Testis (tissue), 2 donors: ENCODE measurements at regions not wholly inside any gene's neighbourhood (a gene's known extent, or its start where the extent isn't known, plus 50 kb on each side); places are given as distances from the start of the nearest gene placed in this dataset.

Experiments
- DNase-seq: peaks from one replicate; pipeline ENCODE4 v3.0.0-alpha.2; 2019
- H3K27ac ChIP-seq, 2 donors: fragments of 200-600 bp; sonication (generic); one replicate each; pipeline ENCODE4 v1.5.1; 2019
- H3K27me3 ChIP-seq: fragments of 200-600 bp; sonication (generic); one replicate; pipeline ENCODE4 v1.5.1; 2019
- H3K36me3 ChIP-seq: fragments of 200-600 bp; sonication (generic); one replicate; pipeline ENCODE4 v1.5.1; 2017; ENCODE audit warnings: low read depth; ENCODE audit errors: missing control alignments
- H3K4me1 ChIP-seq: fragments of 200-600 bp; sonication (generic); one replicate; pipeline ENCODE4 v1.5.1; 2019
- H3K4me3 ChIP-seq, 2 donors: fragments of 200-600 bp; sonication (generic); one replicate each; pipeline ENCODE4 v1.5.1; 2017 to 2019
- H3K9me3 ChIP-seq: fragments of 200-600 bp; sonication (generic); one replicate; pipeline ENCODE4 v1.5.1; 2017
- POLR2A ChIP-seq: fragments of 450-650 bp; IDR thresholded peaks from one replicate; pipeline ENCODE4 v1.6.1; 2017; ENCODE audit warnings: antibody characterized with exemption, mild to moderate bottlenecking, moderate library complexity
- WGBS, 2 donors: methylation state at CpG; one replicate each; pipeline ENCODE4 v1.1.5; 2018; 5-methylcytosine and 5-hydroxymethylcytosine counted together
- intact Hi-C: fragments of 100-400 bp; cut with DNase I; formaldehyde crosslinking; loops from one replicate; pipeline ENCODE4 v1.15.1; 2023; ENCODE audit warnings: low total_unique reads
- TF ChIP-seq, protein P1 (sequence below), 3 experiments: fragments of 450-650 bp in 2 of 3; fragments of 200-600 bp in 1 of 3; sonication (generic) in 1 of 3; IDR thresholded peaks; one replicate each; pipeline ENCODE4 v1.5.1; 2016 to 2019; ENCODE audit warnings: antibody characterized with exemption in 3 of 3, mild to moderate bottlenecking in 2 of 3, moderate library complexity in 1 of 3

DNA sequence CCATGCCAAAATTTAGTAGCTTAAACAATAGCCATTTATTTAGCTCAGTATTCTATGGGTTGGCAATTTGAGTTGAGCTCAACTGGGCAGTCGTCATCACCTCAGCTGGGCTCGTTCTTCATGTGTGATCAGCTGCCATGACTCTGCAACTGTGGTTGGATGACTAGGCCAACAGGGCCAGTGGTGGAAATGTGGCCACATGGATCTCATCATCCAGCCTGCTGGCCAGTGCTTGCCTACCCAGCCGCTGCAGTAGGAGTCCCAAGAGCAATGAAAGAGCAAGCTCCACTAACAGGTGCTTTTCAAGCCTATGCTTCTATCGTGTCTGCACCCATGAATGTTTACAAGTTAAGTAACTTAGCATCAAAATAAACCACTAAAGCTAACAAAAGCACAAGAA is 158.0 kb downstream of the ATPSCKMT start:
- TF ChIP-seq POLR2A: no peak
- TF ChIP-seq, protein P1, sequence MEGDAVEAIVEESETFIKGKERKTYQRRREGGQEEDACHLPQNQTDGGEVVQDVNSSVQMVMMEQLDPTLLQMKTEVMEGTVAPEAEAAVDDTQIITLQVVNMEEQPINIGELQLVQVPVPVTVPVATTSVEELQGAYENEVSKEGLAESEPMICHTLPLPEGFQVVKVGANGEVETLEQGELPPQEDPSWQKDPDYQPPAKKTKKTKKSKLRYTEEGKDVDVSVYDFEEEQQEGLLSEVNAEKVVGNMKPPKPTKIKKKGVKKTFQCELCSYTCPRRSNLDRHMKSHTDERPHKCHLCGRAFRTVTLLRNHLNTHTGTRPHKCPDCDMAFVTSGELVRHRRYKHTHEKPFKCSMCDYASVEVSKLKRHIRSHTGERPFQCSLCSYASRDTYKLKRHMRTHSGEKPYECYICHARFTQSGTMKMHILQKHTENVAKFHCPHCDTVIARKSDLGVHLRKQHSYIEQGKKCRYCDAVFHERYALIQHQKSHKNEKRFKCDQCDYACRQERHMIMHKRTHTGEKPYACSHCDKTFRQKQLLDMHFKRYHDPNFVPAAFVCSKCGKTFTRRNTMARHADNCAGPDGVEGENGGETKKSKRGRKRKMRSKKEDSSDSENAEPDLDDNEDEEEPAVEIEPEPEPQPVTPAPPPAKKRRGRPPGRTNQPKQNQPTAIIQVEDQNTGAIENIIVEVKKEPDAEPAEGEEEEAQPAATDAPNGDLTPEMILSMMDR (IDR thresholded peaks at IDR 0.05): no peak
- no peaks in the 10 kb centered on the region for H3K9me3 ChIP-seq
- no peaks in the 10 kb centered on the region for H3K4me1 ChIP-seq
- intact Hi-C loops: loop anchor here (10.0 kb wide), 1 partner anchor 383 kb away; no protein-coding TSS in a partner anchor
- no peak for DNase-seq
- 66 to 69% methylated on average over 4 of the region's 4 CpGs for WGBS, 2 donors
- H3K4me3 ChIP-seq: no peak overlapping the region
- no peaks in the 10 kb centered on the region for H3K36me3 ChIP-seq
- no peaks in the 10 kb centered on the region for H3K27me3 ChIP-seq
- H3K27ac ChIP-seq: no peak overlapping the region

DNA sequence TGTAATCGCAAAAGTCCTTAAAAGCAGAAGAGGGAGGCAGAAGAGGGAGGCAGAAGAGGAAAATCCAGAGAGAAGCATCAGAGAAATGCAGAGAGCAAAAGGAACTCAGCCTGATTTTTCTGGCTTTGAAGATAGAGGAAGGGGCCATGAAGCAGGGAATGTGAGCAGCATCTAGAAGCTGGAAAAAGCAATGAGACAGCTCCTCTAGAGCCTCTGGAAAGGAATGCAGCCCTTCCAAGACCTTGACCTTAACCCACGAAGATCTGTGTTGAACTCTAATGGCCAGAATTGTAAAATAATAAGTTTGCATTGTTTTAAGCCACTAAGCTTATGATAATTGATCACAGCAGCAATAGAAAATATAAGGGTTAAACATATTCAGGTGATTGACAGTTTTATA is 159.6 kb downstream of the ATPSCKMT start:
- no peak for DNase-seq
- Histone ChIP-seq H3K27ac (no peak overlapping the region), H3K4me1 (no peaks in the 10 kb centered on the region), H3K36me3 (no peaks in the 10 kb centered on the region), H3K27me3 (no peaks in the 10 kb centered on the region), H3K9me3 (no peaks in the 10 kb centered on the region), H3K4me3 (no peak overlapping the region)
- TF ChIP-seq POLR2A: no peak
- TF ChIP-seq, protein P1 (IDR thresholded peaks at IDR 0.05): no peak
- intact Hi-C loops: loop anchor here (10.0 kb wide), 1 partner anchor 385 kb away; no protein-coding TSS in a partner anchor
- 73 to 77% methylated on average over 2 of the region's 2 CpGs for WGBS, 2 donors

DNA sequence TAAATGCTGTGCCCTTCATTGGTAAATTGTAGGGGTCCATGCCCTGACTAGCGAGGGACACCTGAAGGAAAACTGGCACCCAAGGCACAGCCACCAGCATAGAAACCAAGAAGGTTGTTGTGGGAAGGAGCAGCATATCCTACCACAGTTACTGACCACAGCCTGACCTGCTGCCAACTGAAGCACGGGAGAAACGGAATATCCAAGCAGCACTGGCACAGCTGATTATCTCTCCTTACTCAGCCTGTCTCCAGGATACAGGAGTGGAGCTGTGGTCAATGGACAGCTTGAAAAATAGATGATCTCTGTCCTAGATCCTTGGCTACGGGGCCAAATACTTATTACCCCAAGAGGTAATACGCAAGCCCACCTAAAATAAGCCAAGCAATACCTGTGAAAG is 164.5 kb downstream of the ATPSCKMT start:
- no peaks in the 10 kb centered on the region for H3K27me3 ChIP-seq
- TF ChIP-seq POLR2A: no peak
- TF ChIP-seq, protein P1 (IDR thresholded peaks at IDR 0.05): no peak
- 72 to 89% methylated on average over 5 of the region's 5 CpGs for WGBS, 2 donors
- no peaks in the 10 kb centered on the region for H3K9me3 ChIP-seq
- H3K4me3 ChIP-seq: no peak overlapping the region
- no peak overlapping the region for H3K27ac ChIP-seq
- intact Hi-C loops: no loop called here
- no peaks in the 10 kb centered on the region for H3K36me3 ChIP-seq
- DNase-seq: no peak
- H3K4me1 ChIP-seq: no peaks in the 10 kb centered on the region

DNA sequence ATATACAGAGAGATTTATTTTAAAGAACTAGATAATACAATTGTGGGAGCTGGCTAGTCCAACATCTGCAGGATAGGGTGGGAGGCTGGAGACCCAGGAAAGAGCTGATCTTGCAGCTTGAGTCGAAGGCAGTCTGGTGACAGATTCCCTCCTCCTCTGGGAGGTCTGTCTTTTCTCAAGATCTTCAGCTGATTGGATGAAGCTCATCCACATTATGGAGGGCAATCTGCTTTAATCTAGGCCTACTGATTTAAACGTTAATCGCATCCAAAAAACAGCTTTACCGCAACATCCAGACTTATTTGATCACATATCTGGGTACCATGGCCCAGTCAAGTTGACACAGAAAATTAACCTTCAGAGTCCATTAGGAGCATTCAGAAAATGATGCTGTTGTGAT is 168.1 kb downstream of the ATPSCKMT start:
- H3K27ac ChIP-seq: no peak overlapping the region
- H3K4me1 ChIP-seq: no peaks in the 10 kb centered on the region
- intact Hi-C loops: no loop called here
- 71 to 79% methylated on average over 4 of the region's 4 CpGs for WGBS, 2 donors
- H3K36me3 ChIP-seq: no peaks in the 10 kb centered on the region
- H3K9me3 ChIP-seq: no peaks in the 10 kb centered on the region
- H3K27me3 ChIP-seq: no peaks in the 10 kb centered on the region
- no peak for DNase-seq
- no peak for TF ChIP-seq POLR2A
- TF ChIP-seq, protein P1 (IDR thresholded peaks at IDR 0.05): no peak
- H3K4me3 ChIP-seq: no peak overlapping the region

DNA sequence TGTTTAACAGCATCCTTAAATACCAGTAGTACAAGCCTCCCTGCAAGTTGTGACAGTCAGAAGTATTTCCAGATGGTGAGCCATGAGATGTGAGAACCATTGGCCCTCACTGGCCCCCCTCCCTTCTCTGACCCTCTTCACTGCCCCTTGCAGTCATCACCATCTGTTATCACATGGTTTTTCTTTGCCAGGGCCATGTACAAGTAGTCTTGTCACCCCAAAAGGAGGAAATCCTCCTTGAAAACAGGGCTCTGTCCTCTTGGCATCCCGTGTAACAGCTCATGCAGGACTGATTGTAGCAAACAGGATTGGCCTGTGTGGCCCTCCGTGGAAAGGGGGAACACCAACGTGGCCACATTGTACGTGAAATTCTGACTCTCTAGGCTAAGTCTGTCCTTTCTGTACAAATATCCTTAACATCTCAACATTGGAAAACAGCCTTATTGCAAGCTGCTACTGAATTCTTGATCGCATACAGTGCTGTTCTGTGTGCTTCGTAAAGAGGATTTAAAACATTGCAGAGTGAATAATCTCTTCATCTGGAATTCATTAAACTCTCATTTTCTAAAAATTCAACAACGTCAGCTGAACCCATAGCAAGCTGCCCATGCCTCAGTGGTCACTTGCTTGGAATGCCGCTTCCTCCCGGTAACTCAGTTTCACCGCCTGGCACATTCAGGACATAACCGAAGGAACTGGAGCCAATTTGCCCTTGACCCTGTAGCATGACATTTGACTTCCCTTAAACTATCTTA is 171.7 kb downstream of the ATPSCKMT start:
- 72 to 79% methylated on average over 11 of the region's 11 CpGs for WGBS, 2 donors
- intact Hi-C loops: no loop called here

More for the DNA sequence above, 171.7 kb downstream of the ATPSCKMT start:
- no peak overlapping the region for H3K4me3 ChIP-seq
- H3K9me3 ChIP-seq: no peaks in the 10 kb centered on the region
- no peaks in the 10 kb centered on the region for H3K36me3 ChIP-seq
- no peaks in the 10 kb centered on the region for H3K27me3 ChIP-seq
- H3K27ac ChIP-seq: no peak overlapping the region
- no peak for DNase-seq
- H3K4me1 ChIP-seq: no peaks in the 10 kb centered on the region
- TF ChIP-seq POLR2A: no peak
- TF ChIP-seq, protein P1 (IDR thresholded peaks at IDR 0.05): no peak
